Osteoblast (primary cell): ENCODE measurements at regions not wholly inside any gene's neighbourhood (a gene's known extent, or its start where the extent isn't known, plus 50 kb on each side); places are given as distances from the start of the nearest gene placed in this dataset.

ENCODE experiments used
- DNase-seq: peaks from one replicate; pipeline ENCODE4 v3.0.0; 2011; ENCODE audit warnings: low spot score, mixed read lengths; ENCODE audit not compliant: insufficient read length; ENCODE audit errors: missing footprints
- H2AFZ ChIP-seq: 2 replicates; pipeline ENCODE4 v1.6.0; 2011; ENCODE audit warnings: mild to moderate bottlenecking, low read length
- H3K27ac ChIP-seq: 2 replicates; pipeline ENCODE4 v1.5.1; 2011; ENCODE audit warnings: mild to moderate bottlenecking, low read depth, low read length, moderate library complexity
- H3K27me3 ChIP-seq: 2 replicates; pipeline ENCODE4 v1.6.0; 2012; ENCODE audit warnings: mild to moderate bottlenecking, control low read depth, inconsistent platforms, low read length, moderate library complexity; ENCODE audit not compliant: insufficient read depth
- H3K36me3 ChIP-seq: 2 replicates; pipeline ENCODE4 v1.5.1; 2011; ENCODE audit warnings: mild to moderate bottlenecking, low read length, control low read depth, moderate library complexity; ENCODE audit not compliant: insufficient read depth
- H3K4me1 ChIP-seq: 2 replicates; pipeline ENCODE4 v1.5.1; 2011; ENCODE audit warnings: mild to moderate bottlenecking, low read length, control low read depth, moderate library complexity; ENCODE audit not compliant: insufficient read depth
- H3K4me2 ChIP-seq: 2 replicates; pipeline ENCODE4 v1.6.0; 2011; ENCODE audit warnings: mild to moderate bottlenecking, low read length; ENCODE audit not compliant: insufficient read depth
- H3K4me3 ChIP-seq: fragments of 200-600 bp; sonication (generic); 3 replicates; pipeline ENCODE4 v1.5.1; 2012; ENCODE audit warnings: mild to moderate bottlenecking, low read length, inconsistent platforms; ENCODE audit not compliant: insufficient read depth
- H3K79me2 ChIP-seq: 2 replicates; pipeline ENCODE4 v1.6.0; 2012; ENCODE audit warnings: mild to moderate bottlenecking, low read length, control low read depth, inconsistent platforms; ENCODE audit not compliant: insufficient read depth
- H3K9me3 ChIP-seq: 2 replicates; pipeline ENCODE4 v1.5.1; 2011; ENCODE audit warnings: low read depth, low read length, control low read depth
- H4K20me1 ChIP-seq: 2 replicates; pipeline ENCODE4 v1.6.0; 2012; ENCODE audit warnings: mild to moderate bottlenecking, low read length, control low read depth; ENCODE audit not compliant: insufficient read depth
- CTCF ChIP-seq: IDR thresholded peaks from 2 replicates; pipeline ENCODE4 v1.5.1; 2011; ENCODE audit warnings: mild to moderate bottlenecking, low read depth, low read length, moderate library complexity; ENCODE audit errors: extremely low read depth

DNA sequence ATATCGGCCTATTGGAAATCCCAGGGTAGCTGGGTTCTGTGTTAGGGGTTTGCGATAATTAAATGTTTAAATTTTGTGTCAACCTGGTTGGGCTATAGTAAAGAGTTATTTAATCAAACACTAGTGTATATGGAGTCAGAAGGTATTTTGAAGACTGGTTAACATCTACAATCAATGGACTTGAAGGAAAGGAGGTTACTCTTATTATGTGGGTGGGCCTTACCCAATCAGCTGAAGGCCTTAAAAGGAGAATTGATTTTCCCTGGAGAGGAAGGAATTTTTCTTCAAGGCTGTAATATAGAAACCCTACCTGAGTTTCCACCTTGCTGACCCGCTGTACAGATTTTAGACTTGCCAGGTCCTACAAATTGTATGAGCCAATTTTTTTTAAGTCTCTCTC lies 411.4 kb downstream of the IRX1 start:
- Histone ChIP-seq H3K4me3 (no peak overlapping the region), H2AFZ (no peak overlapping the region), H3K4me1 (no peaks in the 10 kb centered on the region), H3K9me3 (no peaks in the 10 kb centered on the region), H3K27me3 (no peaks in the 10 kb centered on the region), H3K79me2 (no peaks in the 10 kb centered on the region), H3K27ac (no peak overlapping the region), H3K36me3 (no peaks in the 10 kb centered on the region), H4K20me1 (no peaks in the 10 kb centered on the region), H3K4me2 (no peak overlapping the region)
- DNase-seq = no peak
- TF ChIP-seq CTCF = no peak

DNA sequence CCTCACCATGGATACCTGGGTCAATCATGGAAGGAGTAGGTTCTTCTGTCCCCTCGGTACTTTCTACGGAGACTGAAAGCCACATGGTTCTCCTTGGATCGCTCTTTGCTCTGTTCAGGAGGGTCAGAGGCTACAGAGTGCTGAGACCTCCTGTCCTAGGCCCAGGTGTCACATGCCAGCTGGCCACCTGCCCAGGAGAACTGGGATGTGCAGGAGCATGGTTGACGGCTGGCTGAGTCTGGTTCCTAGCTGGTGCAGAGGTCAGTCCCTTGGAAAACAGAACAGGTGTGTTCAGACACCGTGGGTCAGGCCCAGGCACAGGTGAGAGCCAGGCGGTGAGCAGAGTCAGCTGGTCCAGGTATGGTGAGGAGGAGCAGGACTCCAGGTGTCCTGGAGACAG lies 416.3 kb downstream of the IRX1 start:
- Histone ChIP-seq H2AFZ (no peak overlapping the region), H4K20me1 (no peaks in the 10 kb centered on the region), H3K79me2 (no peaks in the 10 kb centered on the region), H3K4me3 (no peak overlapping the region), H3K27me3 (no peaks in the 10 kb centered on the region), H3K27ac (no peak overlapping the region), H3K4me2 (no peak overlapping the region), H3K36me3 (no peaks in the 10 kb centered on the region), H3K4me1 (no peaks in the 10 kb centered on the region), H3K9me3 (no peaks in the 10 kb centered on the region)
- DNase-seq = no peak
- no peak for TF ChIP-seq CTCF

DNA sequence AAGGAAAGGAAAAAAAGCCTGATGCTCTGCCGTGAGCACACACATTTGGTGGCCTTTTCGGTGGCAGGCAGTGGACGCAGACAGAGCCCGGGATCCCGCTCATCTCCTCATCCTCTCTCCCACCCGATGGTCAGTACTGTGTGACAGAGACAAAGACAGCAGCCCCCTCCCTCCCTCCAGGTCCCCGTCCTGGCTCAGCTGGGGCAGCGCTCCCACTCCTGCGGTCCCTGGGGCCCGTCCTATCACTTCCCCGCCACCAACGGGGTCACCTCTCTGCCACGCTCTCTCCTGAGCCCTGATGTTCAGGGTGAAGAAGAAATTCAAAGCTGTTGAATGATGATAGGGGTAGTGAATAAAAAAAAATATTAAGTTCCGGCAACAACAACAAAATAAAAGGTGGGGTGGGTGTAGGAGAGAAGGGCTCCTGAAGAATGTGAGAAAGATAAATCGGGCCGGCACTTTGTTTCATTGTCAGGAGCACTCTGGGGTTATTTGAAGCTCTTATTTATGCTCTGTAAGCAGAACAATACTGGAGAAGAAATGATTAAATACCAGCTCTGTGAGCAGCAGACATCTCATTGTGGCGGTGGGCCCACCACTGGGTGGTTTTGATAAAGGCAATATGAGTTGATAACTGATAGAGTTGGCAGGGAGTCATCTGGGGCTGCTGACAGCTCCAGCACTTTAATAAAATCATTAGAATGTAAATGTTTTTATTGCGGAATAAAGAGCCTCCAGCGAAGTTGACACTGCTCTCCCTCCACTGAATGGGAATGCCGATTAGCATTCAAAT lies 417.7 kb downstream of the IRX1 start:
- no peaks in the 10 kb centered on the region for H3K79me2 ChIP-seq

More for the DNA sequence above, 417.7 kb downstream of the IRX1 start:
- Histone ChIP-seq H3K27ac (no peak overlapping the region), H3K4me2 (no peak overlapping the region), H4K20me1 (no peaks in the 10 kb centered on the region), H3K36me3 (no peaks in the 10 kb centered on the region), H3K9me3 (no peaks in the 10 kb centered on the region), H3K27me3 (no peaks in the 10 kb centered on the region), H3K4me3 (no peak overlapping the region), H2AFZ (no peak overlapping the region), H3K4me1 (no peaks in the 10 kb centered on the region)
- no peak for TF ChIP-seq CTCF
- no peak for DNase-seq
